Fibroblast of skin of back (primary cell): ENCODE measurements at regions not wholly inside any gene's neighbourhood (a gene's known extent, or its start where the extent isn't known, plus 50 kb on each side); places are given as distances from the start of the nearest gene placed in this dataset.
A peak's percentile ranks its signal among the peaks of the same experiment; 100 is the strongest.

Source experiments
- DNase-seq: peaks from one replicate; pipeline ENCODE4 v3.0.0-alpha.2; 2013

DNA sequence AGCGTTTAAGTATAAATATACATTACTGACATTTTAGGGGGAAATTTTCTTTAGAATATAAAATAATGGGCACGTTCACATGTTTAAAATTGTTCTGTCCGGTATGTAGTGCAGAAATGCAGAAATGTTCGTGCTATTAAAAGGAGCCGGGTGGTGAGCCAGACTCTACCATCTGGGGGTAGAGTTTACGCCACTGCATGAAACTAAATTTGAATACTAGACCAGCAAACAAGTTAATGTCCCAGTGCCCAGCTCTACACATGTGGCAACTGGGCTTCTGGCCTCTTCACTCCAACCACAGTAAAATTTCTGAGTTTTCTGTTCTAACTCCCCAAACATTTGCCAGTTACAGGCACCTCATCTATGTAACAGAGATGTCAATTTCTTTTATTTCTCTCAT lies 1453.3 kb upstream of the TENM3 start:
- DNase-seq: no peak

DNA sequence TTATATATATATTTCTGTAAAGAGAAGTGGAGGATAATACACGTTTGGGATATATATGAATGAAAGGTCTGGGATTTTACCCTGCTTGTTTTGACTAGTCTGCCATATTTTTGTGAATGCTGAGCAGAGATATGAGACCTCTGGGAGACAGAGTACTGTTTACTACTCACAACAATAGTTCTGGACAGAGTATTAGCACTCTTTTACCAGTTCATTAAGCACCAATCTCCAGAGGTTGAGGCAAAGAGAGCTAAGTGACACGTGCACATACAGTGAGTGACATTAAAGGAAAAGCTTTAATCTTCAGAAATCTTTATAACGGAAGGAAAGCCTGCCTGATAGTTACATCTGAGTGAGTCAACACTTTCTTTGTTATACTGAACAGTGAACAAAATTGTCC lies 1452.7 kb upstream of the TENM3 start:
- no peak for DNase-seq

GRCh38 chr4:180792541-180792940 lies 1450.7 kb upstream of the TENM3 start:
- DNase-seq: no peak

DNA sequence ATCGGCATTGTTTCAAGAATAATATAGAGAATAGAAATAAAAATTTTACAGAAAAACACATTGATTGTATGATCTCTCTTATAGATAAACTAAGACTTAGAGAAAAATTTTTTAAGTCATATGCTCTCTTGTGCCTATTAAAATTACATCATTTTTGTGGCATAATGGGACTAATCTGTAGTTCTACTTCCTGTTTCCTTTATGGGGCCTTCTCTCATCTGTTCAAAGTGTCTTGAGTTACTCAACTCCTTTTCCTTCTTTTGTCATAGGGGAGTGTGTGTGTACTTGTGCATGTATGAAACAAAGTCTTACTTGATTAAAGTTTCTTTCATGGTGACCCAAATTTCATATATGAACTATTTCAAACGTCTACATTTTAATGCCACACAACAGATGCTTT lies 1448.9 kb upstream of the TENM3 start:
- DNase-seq: no peak

DNA sequence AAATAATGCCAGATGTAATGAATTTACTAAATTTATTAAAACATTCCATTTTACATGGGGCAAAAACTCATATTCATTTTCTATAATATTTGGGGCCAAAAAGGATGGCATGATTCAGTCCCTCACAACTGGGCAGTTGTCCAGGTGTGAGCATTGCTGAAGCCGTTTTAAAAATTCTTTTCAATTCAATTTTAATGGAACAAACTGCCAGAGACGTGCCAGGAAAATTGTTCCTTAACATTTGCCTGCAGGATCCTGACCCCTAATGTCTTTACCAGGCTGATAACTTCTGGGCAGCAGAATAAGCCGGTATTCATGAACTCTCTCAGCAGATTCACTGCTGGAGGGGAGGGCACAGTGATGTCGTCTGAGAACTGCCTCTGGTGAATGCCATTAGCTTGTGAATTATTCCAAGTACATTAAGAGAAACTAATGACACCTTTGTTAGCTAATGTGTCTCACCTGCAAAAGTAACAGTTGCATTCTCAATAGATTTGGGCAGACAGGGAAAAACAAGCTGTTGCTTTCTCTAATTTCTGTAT lies 1445.1 kb upstream of the TENM3 start:
- no peak for DNase-seq

DNA sequence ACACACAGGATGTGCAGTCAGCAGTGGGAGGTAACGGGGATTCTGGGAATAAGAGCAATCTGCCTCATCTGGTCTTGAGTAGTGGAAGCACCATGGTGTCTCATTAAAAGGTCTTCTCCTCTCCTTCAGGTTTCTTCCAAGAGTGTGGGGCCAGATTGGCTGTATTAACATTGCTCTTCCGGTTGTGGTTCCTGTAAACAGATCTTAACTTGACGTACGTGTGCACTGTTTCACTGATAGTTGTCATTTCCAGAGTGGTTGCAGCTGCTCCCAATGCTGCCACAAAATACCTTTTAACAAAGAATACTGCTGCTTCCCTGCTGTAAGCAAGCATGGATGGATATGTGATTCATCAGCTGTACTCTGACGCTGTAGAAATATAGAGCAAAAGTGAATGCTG lies 1443.4 kb upstream of the TENM3 start:
- DNase-seq: no peak

GRCh38 chr4:180805101-180805500 lies 1438.1 kb upstream of the TENM3 start:
- DNase-seq: no peak

DNA sequence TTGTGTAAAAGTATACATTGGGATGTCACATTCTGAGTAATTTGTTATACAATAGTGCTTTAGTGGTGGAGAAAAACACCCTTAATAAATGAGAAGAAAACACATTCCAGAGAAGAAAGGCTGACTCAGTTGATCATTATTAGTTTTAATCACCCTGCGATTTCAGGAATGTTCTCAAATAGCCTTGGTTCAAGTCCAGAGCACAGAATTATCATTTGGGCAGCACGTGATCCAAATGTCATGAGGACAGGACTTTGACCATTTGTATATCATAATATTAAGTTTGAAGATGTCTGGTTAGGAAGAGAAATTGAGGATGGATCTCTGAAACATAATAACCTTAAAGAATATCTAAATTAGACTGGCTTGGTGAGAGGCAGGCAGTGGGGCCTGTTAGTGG lies 1434.3 kb upstream of the TENM3 start:
- no peak for DNase-seq

GRCh38 chr4:180809439-180809838 lies 1433.8 kb upstream of the TENM3 start:
- no peak for DNase-seq

DNA sequence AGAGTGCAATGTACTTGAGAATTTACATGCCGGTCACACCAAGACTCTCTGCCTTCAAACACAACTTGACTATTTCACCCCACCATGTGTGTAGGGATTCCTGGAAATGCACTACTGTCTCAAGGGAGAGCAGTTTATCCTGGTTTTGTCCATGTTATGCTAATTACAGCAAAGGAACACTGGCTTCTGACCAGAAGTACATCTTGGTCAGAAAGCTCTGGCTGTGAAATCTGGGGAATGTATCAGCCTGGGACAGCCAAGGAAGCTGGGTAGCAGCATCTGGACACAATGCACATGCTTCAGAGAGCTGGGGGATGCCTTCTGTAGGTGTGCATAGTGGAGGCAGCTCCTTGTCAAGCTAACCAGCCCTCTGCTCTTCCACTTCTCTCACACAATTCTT lies 1432.6 kb upstream of the TENM3 start:
- no peak for DNase-seq

DNA sequence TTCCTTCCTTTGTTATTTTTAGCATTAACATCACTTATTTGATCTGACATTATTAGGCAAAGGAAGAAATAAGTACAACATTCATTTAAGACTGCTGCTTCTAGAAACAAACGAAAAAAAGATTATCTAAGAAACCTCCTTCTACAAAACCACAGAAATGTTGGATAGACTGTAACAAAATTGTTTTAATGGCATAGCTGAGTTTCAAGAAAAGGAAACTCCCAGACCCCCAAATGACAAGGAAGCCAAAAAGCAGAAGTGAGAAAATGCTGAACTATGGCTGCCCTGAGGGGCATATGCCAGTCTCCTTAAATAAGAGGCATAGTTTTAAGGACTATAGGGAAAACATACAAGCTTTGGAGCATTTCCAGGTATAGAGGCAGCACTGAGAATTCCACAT lies 1431.6 kb upstream of the TENM3 start:
- DNase-seq: no peak

GRCh38 chr4:180812783-180813182 lies 1430.4 kb upstream of the TENM3 start:
- no peak for DNase-seq

- no peak for DNase-seq
These were observed 1428.3 kb upstream of the TENM3 start for GRCh38 chr4:180814875-180815417.

GRCh38 chr4:180817529-180817928 lies 1425.7 kb upstream of the TENM3 start:
- DNase-seq: no peak

DNA sequence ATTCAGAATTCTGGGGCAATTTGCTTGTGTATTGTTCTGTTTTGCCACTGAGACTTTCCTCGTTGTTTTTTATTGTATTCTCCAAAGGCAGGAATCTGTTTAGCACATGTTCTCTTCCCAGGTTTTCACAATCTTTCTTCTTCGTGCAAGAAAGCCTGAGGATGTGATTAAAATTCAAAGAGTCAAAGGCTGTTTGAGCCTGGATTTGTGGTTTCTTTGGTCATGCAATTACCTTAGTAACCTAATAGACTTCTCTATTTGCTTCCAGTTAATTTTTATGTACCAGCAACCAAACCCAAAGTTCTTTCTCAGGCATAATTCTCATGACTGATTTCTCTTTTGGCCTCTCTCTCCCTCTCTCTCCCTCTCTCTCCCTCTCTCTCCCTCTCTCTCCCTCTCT lies 1420.1 kb upstream of the TENM3 start:
- no peak for DNase-seq

DNA sequence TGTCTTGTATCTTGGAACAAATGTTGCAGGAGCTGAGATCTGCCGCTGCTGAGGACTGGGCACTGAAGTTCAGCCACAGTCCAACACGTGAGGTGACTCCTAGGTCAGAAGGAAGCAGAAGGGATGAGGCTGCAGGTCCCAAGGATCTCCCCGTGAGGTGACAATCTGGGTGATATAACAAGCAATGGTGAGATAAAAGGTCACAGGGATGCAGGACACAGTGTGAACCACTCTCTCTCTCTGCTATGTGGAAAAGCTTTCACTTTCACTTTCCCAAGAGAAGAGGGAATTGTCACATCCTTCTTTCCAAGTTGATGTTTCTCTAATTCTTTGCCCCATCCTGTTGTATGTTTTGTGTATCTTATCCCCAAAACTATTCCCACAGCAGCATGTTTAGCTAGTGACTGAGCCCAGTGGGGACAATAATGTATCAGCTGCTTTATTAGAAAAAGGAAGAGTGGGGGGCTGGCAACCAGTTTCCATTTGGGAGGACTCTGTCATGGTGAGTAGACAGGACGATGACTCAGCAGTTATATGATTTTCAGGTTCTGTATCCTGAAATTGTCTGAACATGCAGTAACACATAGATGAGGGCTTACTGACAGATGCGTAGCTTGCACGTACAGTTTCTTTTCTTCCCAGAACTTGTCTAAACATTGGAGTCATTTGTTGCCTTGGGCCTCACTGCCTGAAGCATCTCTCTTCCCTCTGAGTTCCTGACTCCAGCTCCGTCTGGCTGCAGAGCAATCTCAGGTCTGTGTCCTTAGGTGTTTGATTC lies 1415.8 kb upstream of the TENM3 start:
- peak; percentile 26 for DNase-seq

DNA sequence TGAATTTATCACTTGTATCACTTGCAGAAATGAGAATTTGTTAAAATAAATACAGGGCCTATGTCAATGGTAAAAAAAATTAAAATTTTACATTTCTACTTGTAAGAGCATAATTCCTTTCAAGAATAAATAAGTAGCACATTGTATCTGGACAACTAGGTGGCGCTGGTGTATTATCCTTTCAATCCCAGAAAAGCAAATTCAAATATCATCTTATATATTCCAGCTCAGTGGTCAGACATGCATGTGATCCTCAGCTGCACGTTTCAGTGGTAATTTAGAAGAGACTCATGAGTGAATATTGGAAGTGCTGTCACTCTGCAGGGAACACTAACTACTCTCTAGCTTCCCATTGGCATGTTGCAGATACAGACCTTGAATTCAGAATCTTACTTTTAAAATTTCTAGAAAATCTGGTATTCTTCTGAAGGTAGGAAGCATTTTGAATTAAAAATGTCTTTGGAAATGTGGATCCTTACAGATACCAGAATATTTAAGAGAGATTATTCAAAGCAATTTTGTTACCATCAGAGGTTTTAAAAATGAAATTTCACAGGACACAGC lies 1414.7 kb upstream of the TENM3 start:
- DNase-seq: peak; percentile 69

- DNase-seq: peak; percentile 14
These were observed 1411.1 kb upstream of the TENM3 start for GRCh38 chr4:180832073-180832472.

DNA sequence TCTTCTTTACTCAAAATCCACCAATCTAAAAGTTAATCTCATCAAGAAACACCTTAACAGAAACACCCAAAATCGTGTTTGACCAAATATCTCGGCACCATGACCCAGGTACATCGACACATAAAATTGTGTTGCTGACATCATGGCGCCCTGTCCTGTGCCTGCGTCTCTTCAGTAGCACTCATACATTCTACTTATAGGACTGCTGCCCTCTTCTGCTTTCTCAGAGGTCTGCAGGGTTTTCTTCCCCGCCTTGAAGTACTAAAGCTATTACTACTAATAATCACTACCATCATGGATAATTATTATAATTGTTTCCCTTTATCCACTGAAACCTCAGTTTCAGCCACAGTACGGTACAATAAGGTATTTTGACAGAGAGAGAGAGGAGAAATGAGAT lies 1403.1 kb upstream of the TENM3 start:
- no peak for DNase-seq

DNA sequence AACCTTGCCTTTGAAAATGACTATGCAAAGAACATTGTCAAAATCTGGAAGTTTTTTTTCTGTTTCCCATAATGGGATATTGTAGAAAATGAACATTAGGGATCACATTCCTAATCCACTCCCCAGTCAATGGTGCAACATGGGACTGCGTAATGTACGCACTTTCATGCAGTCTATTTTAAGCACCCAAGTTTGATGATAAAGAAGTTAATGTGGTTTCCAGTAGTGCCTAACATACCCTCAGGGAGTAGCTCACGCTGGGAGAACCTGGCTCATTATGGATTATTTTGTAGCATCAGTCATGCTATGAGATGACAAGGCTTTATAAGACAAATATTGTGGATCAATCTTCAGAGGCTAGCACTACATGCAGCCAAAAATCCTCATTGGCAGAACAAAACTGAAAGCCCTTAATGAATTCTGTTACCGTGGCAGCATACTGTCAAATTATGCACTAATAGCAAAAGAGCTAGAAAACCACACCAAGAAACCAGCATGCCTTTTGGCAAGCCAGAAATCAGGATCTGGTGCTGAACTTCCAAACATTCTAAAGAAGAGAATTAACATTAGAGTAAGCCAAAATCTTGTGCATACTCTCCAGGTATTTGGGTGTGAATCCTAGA lies 1392.8 kb upstream of the TENM3 start:
- DNase-seq: no peak

- no peak for DNase-seq
These were observed 1390.5 kb upstream of the TENM3 start for GRCh38 chr4:180852738-180853137.

DNA sequence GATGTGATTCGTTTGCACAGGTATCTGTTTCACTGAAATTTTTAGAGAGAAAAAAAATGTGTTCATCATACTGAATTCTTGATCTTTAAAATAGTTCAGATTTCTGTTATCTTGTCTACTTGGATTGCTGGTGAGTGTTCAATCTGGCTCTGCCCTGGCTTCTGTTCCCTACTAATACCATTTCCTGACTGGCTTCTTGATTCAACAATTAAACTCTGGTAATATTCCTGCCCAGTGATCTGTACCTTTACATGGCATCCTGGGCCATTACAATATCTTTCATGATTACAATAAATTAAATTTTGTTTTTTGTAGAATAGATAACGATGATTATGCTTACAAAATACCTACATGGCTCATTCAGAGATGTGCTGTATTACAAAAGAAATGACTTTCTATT lies 1388.0 kb upstream of the TENM3 start:
- DNase-seq: no peak

- no peak for DNase-seq
These were observed 1383.0 kb upstream of the TENM3 start for GRCh38 chr4:180860089-180860720.
